ENCODE measurements at regions not wholly inside any gene's neighbourhood (a gene's known extent, or its start where the extent isn't known, plus 50 kb on each side); places are given as distances from the start of the nearest gene placed in this dataset.

GRCh38 chr4:19314116-19314515 is 937.6 kb upstream of the SLIT2 start:
- Histone ChIP-seq H3K9ac (ENCODE audit: control insufficient read depth, insufficient read depth, low read length) (no peak overlapping the region), H3K4me2 (ENCODE audit: control insufficient read depth, insufficient read depth) (no peak overlapping the region), H3K4me1 (ENCODE audit: control insufficient read depth, insufficient read depth, low read length) (no peaks in the 10 kb centered on the region), H4K20me1 (ENCODE audit: control insufficient read depth, insufficient read depth) (no peaks in the 10 kb centered on the region), H3K79me2 (ENCODE audit: control insufficient read depth, insufficient read depth, low read length) (no peaks in the 10 kb centered on the region), H3K36me3 (ENCODE audit: control insufficient read depth in 2 of 2, insufficient read depth in 2 of 2, low read length in 1 of 2) (no peaks in the 10 kb centered on the region), H3K27me3 (replicated peaks in 1 of 2; ENCODE audit: control insufficient read depth in 2 of 2, insufficient read depth in 2 of 2, low read length in 1 of 2) (no peaks in the 10 kb centered on the region), H2AFZ (ENCODE audit: control insufficient read depth, low read depth, low read length) (no peak overlapping the region), H3K4me3 (no peak overlapping the region), H3K27ac (ENCODE audit: control insufficient read depth, insufficient read depth) (no peak overlapping the region), H3K9me3 (replicated peaks; ENCODE audit: control insufficient read depth, insufficient read depth, low read length) (no peaks in the 10 kb centered on the region)
- DNase-seq (ENCODE audit: low read depth, low spot score) (no peak), FAIRE-seq (no peak), ATAC-seq (no peak)
- no peak for TF ChIP-seq RELA (IDR thresholded peaks at IDR 0.05; ENCODE audit: borderline replicate concordance, partially characterized antibody)
- SMC1A ChIA-PET (ENCODE audit: uncharacterized antibody, unreplicated experiment) = no interaction called here
- RAD21 ChIA-PET (ENCODE audit: unreplicated experiment) = no interaction called here
- CTCF ChIA-PET = no interaction called here
- no TSS peak for BruUV-seq (replicated peaks)
- POLR2A ChIA-PET = no interaction called here
- 50% methylated on average over 1 of the region's 1 CpG for WGBS (ENCODE audit: insufficient coverage, insufficient replicate concordance, low lambda C conversion rate, missing lambda C conversion rate)
- in situ Hi-C loops (cut with MboI) = no loop called here
- intact Hi-C loops (cut with micrococcal nuclease; ENCODE audit: unreplicated experiment) = no loop called here

- DNase-seq (ENCODE audit: low read depth, low spot score) (no peak), FAIRE-seq (no peak), ATAC-seq (no peak)
- RAD21 ChIA-PET (ENCODE audit: unreplicated experiment) = no interaction called here
- H3K9ac ChIP-seq (ENCODE audit: control insufficient read depth, insufficient read depth, low read length) = no peak overlapping the region
- CTCF ChIA-PET = no interaction called here
- H3K4me2 ChIP-seq (ENCODE audit: control insufficient read depth, insufficient read depth) = no peak overlapping the region
- H3K4me1 ChIP-seq (ENCODE audit: control insufficient read depth, insufficient read depth, low read length) = no peaks in the 10 kb centered on the region
- SMC1A ChIA-PET (ENCODE audit: uncharacterized antibody, unreplicated experiment) = no interaction called here
- no peaks in the 10 kb centered on the region for H3K79me2 ChIP-seq (ENCODE audit: control insufficient read depth, insufficient read depth, low read length)
- no peaks in the 10 kb centered on the region for H3K36me3 ChIP-seq (ENCODE audit: control insufficient read depth in 2 of 2, insufficient read depth in 2 of 2, low read length in 1 of 2)
- BruUV-seq (replicated peaks) = no TSS peak
- no peak overlapping the region for H2AFZ ChIP-seq (ENCODE audit: control insufficient read depth, low read depth, low read length)
- POLR2A ChIA-PET = no interaction called here
- WGBS (ENCODE audit: insufficient coverage, insufficient replicate concordance, low lambda C conversion rate, missing lambda C conversion rate) = 5% methylated on average over 2 of the region's 2 CpGs
- in situ Hi-C loops (cut with MboI) (no loop called here), intact Hi-C loops (cut with micrococcal nuclease; ENCODE audit: unreplicated experiment) (no loop called here)
- no peak overlapping the region for H3K4me3 ChIP-seq
- no peaks in the 10 kb centered on the region for H3K9me3 ChIP-seq (replicated peaks; ENCODE audit: control insufficient read depth, insufficient read depth, low read length)
- no peaks in the 10 kb centered on the region for H3K27me3 ChIP-seq (replicated peaks in 1 of 2; ENCODE audit: control insufficient read depth in 2 of 2, insufficient read depth in 2 of 2, low read length in 1 of 2)
- H4K20me1 ChIP-seq (ENCODE audit: control insufficient read depth, insufficient read depth) = no peaks in the 10 kb centered on the region
- H3K27ac ChIP-seq (ENCODE audit: control insufficient read depth, insufficient read depth) = no peak overlapping the region
- TF ChIP-seq RUNX3 (IDR thresholded peaks at IDR 0.05; ENCODE audit: low read length) (no peak), KDM1A (IDR thresholded peaks at IDR 0.05; ENCODE audit: borderline replicate concordance) (no peak), HSF1 (IDR thresholded peaks at IDR 0.05; ENCODE audit: low read depth, low read length) (no peak), ELK1 (IDR thresholded peaks at IDR 0.05; ENCODE audit: low read depth, low read length) (no peak), NRF1 (conservative IDR thresholded peaks at IDR 0.05; ENCODE audit: low read depth, low read length) (no peak), ZBTB4 (CRISPR knock-in tag; IDR thresholded peaks at IDR 0.05) (no peak), STAT1 (conservative IDR thresholded peaks at IDR 0.05) (no peak), SREBF2 (IDR thresholded peaks at IDR 0.05; ENCODE audit: low read length) (no peak), NR2C1 (IDR thresholded peaks at IDR 0.05) (no peak), NFYA (IDR thresholded peaks at IDR 0.05; ENCODE audit: borderline replicate concordance, low read depth, low read length) (no peak), SMAD5 (IDR thresholded peaks at IDR 0.05; ENCODE audit: low read depth) (no peak), BHLHE40 (IDR thresholded peaks at IDR 0.05; ENCODE audit: borderline replicate concordance in 1 of 2, low read depth in 2 of 2, low read length in 1 of 2) (no peak), RAD21 (IDR thresholded peaks at IDR 0.05; ENCODE audit: insufficient read depth, low read depth, low read length) (no peak)
These were observed 942.3 kb upstream of the SLIT2 start for GRCh38 chr4:19309378-19309777.

All from GM12878 (cell line).